ENCODE measurements at regions not wholly inside any gene's neighbourhood (a gene's known extent, or its start where the extent isn't known, plus 50 kb on each side); places are given as distances from the start of the nearest gene placed in this dataset.

DNA sequence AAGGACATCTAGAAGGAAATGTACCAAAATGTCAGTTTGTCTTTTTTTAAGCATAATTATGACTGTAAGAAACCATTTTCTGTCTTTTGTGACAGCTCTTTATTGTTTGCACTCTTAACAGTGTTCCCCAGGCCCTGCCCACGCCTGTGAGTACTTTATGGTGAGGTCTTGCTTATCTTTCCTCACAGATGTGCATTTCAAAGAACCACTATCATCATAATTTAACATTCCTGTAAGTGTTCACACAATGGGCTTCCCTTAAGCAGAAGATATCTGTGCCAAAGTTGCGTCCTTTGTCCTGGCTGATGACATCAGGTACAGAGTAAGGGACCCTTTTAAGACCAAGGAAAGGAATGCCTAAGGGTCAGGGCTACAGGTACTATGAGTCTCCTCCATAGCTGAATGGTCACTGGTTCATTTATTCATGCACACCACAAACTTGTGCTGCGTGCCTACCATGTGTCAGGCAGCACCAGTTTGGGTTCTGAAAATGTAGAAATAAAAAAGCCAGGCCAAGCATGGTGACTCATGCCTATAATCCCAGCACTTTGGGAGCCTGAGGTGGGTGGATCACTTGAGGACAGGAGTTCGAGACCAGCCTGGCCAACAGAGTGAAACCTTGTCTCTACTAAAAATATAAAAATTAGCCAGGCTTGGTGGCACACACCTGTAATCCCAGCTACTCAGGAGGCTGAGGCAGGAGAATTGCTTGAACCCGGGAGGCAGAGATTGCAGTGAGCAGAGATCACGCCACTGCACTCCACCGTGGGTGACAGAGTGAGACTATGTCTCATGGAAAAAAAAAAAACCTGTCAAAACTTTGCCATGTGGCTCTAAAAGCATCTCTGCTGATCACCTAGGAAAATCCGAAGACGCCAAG lies 55.4 kb upstream of the NLK start:
- TF ChIP-seq, protein P1, sequence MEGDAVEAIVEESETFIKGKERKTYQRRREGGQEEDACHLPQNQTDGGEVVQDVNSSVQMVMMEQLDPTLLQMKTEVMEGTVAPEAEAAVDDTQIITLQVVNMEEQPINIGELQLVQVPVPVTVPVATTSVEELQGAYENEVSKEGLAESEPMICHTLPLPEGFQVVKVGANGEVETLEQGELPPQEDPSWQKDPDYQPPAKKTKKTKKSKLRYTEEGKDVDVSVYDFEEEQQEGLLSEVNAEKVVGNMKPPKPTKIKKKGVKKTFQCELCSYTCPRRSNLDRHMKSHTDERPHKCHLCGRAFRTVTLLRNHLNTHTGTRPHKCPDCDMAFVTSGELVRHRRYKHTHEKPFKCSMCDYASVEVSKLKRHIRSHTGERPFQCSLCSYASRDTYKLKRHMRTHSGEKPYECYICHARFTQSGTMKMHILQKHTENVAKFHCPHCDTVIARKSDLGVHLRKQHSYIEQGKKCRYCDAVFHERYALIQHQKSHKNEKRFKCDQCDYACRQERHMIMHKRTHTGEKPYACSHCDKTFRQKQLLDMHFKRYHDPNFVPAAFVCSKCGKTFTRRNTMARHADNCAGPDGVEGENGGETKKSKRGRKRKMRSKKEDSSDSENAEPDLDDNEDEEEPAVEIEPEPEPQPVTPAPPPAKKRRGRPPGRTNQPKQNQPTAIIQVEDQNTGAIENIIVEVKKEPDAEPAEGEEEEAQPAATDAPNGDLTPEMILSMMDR (IDR thresholded peaks at IDR 0.05; ENCODE audit: insufficient read depth, missing control alignments), result no peak
- DNase-seq (ENCODE audit: insufficient read length, low spot score) (no peak), FAIRE-seq (peak; percentile 77)

DNA sequence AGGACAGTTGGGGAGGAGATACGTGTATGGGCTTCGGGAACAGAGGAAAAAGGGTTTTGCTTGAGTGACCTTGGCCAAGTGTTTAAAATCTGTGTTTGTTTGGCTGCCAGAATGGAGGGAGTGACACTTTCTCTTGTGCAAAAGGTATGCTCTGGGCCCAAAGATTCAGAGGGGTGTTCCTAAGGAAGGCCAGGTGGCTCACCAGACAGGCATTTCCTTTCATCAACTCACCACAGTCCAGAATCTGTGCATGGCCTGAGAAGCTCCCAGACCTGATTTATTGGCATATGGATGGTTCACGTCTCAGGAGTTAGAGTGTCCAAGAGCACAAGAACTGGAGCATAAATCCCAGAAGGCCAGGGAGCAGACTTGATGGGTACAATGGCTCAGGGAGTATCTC lies 53.4 kb upstream of the NLK start:
- no peak for FAIRE-seq
- DNase-seq (ENCODE audit: insufficient read length, low spot score), result no peak
- TF ChIP-seq, protein P1 (IDR thresholded peaks at IDR 0.05; ENCODE audit: insufficient read depth, missing control alignments), result no peak

DNA sequence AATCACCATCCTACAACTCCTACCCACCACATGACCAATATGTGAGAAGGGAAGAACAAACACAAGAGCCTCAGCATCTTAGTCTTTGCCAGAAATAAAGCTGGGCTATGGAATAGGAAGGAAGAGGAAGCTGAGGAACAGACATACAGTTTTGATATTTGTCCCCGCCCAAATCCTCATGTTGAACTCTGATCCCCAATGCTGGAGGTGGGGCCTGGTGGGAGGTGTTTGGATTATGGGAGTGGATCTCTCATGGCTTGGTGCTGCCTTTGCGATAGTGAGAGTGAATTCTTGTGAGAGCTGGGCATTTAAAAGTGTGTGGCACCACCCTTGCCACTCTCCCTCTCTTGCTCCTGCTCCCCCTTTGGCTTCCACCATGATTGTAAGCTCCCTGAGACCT lies 52.4 kb upstream of the NLK start:
- FAIRE-seq (no peak), DNase-seq (ENCODE audit: insufficient read length, low spot score) (no peak)
- TF ChIP-seq, protein P1 (IDR thresholded peaks at IDR 0.05; ENCODE audit: insufficient read depth, missing control alignments), result no peak

DNA sequence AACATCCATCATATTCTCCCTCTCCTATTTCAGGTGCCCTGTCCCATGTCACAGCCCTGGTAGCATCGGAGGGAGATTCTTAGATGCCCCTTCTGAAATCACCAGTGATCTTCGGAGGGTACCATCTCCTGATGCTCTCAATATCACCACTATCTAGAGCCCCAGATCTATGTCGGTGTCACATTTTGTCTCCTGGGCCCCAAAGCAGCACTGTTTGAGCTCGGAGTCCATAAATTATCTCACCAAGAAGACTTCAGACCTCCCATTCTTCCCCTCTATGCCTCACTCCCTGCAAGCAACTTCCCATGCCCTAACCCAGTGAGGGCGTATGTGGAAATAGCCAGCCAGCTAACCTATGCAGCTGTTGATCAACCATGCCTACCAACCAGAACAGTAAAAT lies 51.5 kb upstream of the NLK start:
- TF ChIP-seq, protein P1 (IDR thresholded peaks at IDR 0.05; ENCODE audit: insufficient read depth, missing control alignments), result no peak
- FAIRE-seq (no peak), DNase-seq (ENCODE audit: insufficient read length, low spot score) (no peak)

DNA sequence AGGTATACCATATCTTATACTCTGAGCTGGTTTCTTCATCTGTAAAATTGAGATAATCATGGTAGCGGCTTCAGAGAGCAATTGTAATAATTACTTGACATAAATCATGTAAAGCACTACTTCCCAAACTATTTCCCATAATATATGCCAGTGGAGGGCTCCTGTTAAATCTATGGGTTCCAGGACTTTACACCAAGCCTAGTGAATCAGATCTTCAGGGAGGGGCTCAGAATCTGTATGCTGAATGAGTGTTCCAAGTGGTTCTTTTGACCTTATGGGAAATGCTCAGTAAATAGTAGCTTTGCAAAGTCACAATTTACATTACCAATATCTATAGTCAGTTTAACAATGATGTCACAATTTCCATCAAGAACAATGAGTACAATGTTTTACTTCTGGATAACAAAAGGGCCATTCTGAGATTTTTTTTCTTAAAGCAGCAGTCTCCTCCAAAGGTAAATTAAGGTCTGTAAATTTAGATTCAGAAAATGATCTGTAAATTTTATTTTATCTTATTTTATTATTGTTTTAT lies 50.9 kb upstream of the NLK start:
- FAIRE-seq, result no peak
- TF ChIP-seq, protein P1 (IDR thresholded peaks at IDR 0.05; ENCODE audit: insufficient read depth, missing control alignments), result no peak
- no peak for DNase-seq (ENCODE audit: insufficient read length, low spot score)

All from D721Med (cell line).